ENCODE measurements at regions not wholly inside any gene's neighbourhood (a gene's known extent, or its start where the extent isn't known, plus 50 kb on each side); places are given as distances from the start of the nearest gene placed in this dataset.
"Not testable (repeated sequence)": the region's sequence is repeated elsewhere in the genome, so short reads cannot be mapped to it uniquely, and the experiment has no call there.

- not testable (repeated sequence) for DNase-seq (ENCODE audit: low spot score)
These were observed 80.6 kb upstream of the PLEKHG4B start for GRCh38 chr5:11392-11791.

- DNase-seq (ENCODE audit: low spot score), result no peak
These were observed 80.1 kb upstream of the PLEKHG4B start for GRCh38 chr5:11898-12297.

- DNase-seq (ENCODE audit: low spot score), result no peak
These were observed 78.7 kb upstream of the PLEKHG4B start for GRCh38 chr5:13234-13633.

- DNase-seq (ENCODE audit: low spot score), result not testable (repeated sequence)
These were observed 77.3 kb upstream of the PLEKHG4B start for GRCh38 chr5:14676-15075.

GRCh38 chr5:20276-20675 is 71.7 kb upstream of the PLEKHG4B start:
- not testable (repeated sequence) for DNase-seq (ENCODE audit: low spot score)

GRCh38 chr5:21654-22233 is 70.2 kb upstream of the PLEKHG4B start:
- peak; percentile 50 for DNase-seq (ENCODE audit: low spot score)

GRCh38 chr5:23907-24306 is 68.1 kb upstream of the PLEKHG4B start:
- DNase-seq (ENCODE audit: low spot score), result not testable (repeated sequence)

GRCh38 chr5:25067-25466 is 66.9 kb upstream of the PLEKHG4B start:
- DNase-seq (ENCODE audit: low spot score), result not testable (repeated sequence)

GRCh38 chr5:30131-30530 is 61.8 kb upstream of the PLEKHG4B start:
- DNase-seq (ENCODE audit: low spot score), result peak; percentile 62

- peak; percentile 78 for DNase-seq (ENCODE audit: low spot score)
These were observed 61.4 kb upstream of the PLEKHG4B start for GRCh38 chr5:30556-30955.

GRCh38 chr5:32165-32564 is 59.8 kb upstream of the PLEKHG4B start:
- DNase-seq (ENCODE audit: low spot score), result no peak

- not testable (repeated sequence) for DNase-seq (ENCODE audit: low spot score)
These were observed 56.4 kb upstream of the PLEKHG4B start for GRCh38 chr5:35521-35920.

- not testable (repeated sequence) for DNase-seq (ENCODE audit: low spot score)
These were observed 54.8 kb upstream of the PLEKHG4B start for GRCh38 chr5:37207-37606.

GRCh38 chr5:39979-40583 is 51.9 kb upstream of the PLEKHG4B start:
- DNase-seq (ENCODE audit: low spot score), result no peak

Data from NAMALWA (cell line).